ENCODE measurements at regions not wholly inside any gene's neighbourhood (a gene's known extent, or its start where the extent isn't known, plus 50 kb on each side); places are given as distances from the start of the nearest gene placed in this dataset.

DNA sequence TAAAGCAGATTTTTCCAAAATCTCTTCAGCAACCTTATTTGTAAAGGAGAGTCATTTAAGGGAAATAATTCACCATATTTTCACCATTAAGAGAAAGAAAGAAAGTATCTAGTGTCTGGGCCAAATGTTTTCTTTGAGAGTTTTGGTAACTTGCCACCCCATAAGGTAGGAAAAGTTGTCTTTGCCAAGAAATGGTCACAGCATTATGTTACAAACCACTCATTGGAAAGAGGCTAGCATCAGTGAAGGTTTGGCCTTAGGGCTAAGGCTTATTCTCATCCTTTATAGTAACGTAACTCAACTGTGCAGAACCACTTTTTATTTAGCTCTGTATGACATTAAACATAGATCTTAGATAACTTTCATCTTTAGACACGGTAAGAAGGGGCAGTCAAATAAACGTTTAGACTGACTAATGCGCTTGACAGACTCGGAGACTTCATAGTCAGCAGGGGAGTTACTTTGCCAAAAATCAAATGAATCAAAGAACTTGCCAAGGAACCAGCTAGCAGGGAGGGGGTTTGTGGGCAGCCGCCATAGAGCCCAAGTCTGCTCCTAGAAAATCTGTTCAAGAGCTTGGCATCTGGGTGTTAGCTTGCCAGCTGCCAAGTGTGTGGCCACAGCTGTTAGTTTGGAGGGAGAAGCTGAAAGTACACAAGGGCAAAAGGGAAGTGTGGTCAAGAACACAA, 182.8 kb upstream of the GRID2 start:
- no peaks in the 10 kb centered on the region for H3K79me2 ChIP-seq (ENCODE audit: control insufficient read depth, insufficient read depth, low read length)
- H3K36me3 ChIP-seq (ENCODE audit: control insufficient read depth in 2 of 2, extremely low read depth in 1 of 2, insufficient read depth in 2 of 2, low read length in 2 of 2): no peaks in the 10 kb centered on the region
- no peaks in the 10 kb centered on the region for H3K27me3 ChIP-seq (ENCODE audit: control insufficient read depth, extremely low read depth, insufficient read depth, low read length)
- no peak overlapping the region for H3K4me2 ChIP-seq (ENCODE audit: control insufficient read depth, extremely low read depth, insufficient read depth, low read depth, low read length)
- no peaks in the 10 kb centered on the region for H3K9me3 ChIP-seq (ENCODE audit: control insufficient read depth, low read depth, low read length)
- DNase-seq (ENCODE audit: low read depth, low spot score): no peak
- no peaks in the 10 kb centered on the region for H3K9me1 ChIP-seq (ENCODE audit: control insufficient read depth, extremely low read depth, insufficient read depth, low read length)
- H4K20me1 ChIP-seq (ENCODE audit: control insufficient read depth, extremely low read depth, insufficient read depth, low read length): no peaks in the 10 kb centered on the region
- FAIRE-seq: no peak
- no peak for TF ChIP-seq EZH2 (IDR thresholded peaks at IDR 0.05; ENCODE audit: low read length)
- TF ChIP-seq, protein P1, sequence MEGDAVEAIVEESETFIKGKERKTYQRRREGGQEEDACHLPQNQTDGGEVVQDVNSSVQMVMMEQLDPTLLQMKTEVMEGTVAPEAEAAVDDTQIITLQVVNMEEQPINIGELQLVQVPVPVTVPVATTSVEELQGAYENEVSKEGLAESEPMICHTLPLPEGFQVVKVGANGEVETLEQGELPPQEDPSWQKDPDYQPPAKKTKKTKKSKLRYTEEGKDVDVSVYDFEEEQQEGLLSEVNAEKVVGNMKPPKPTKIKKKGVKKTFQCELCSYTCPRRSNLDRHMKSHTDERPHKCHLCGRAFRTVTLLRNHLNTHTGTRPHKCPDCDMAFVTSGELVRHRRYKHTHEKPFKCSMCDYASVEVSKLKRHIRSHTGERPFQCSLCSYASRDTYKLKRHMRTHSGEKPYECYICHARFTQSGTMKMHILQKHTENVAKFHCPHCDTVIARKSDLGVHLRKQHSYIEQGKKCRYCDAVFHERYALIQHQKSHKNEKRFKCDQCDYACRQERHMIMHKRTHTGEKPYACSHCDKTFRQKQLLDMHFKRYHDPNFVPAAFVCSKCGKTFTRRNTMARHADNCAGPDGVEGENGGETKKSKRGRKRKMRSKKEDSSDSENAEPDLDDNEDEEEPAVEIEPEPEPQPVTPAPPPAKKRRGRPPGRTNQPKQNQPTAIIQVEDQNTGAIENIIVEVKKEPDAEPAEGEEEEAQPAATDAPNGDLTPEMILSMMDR (optimal IDR thresholded peaks at IDR 0.05 in 1 of 3, IDR thresholded peaks at IDR 0.05 in 1 of 3, conservative IDR thresholded peaks at IDR 0.05 in 1 of 3; ENCODE audit: extremely low read depth in 1 of 3, insufficient read depth in 2 of 3, low read length in 3 of 3): no peak
- no peak overlapping the region for H3K27ac ChIP-seq (ENCODE audit: control insufficient read depth, insufficient read depth, low read length)
- dilution Hi-C loops (cut with MboI; ENCODE audit: extremely low pct_ligation_motif_present, low sequenced_read_pairs): no loop called here
- no peaks in the 10 kb centered on the region for H3K4me1 ChIP-seq (ENCODE audit: control insufficient read depth, extremely low read depth, insufficient read depth, low read length)
- no peak overlapping the region for H3K4me3 ChIP-seq (ENCODE audit: control insufficient read depth in 2 of 3, extremely low read depth in 1 of 3, insufficient read depth in 2 of 3, low read depth in 1 of 3, low read length in 3 of 3)
- no peak overlapping the region for H3K9ac ChIP-seq (ENCODE audit: control insufficient read depth, extremely low read depth, insufficient read depth, low read length)
- H2AFZ ChIP-seq (ENCODE audit: control insufficient read depth, low read length): no peak overlapping the region

DNA sequence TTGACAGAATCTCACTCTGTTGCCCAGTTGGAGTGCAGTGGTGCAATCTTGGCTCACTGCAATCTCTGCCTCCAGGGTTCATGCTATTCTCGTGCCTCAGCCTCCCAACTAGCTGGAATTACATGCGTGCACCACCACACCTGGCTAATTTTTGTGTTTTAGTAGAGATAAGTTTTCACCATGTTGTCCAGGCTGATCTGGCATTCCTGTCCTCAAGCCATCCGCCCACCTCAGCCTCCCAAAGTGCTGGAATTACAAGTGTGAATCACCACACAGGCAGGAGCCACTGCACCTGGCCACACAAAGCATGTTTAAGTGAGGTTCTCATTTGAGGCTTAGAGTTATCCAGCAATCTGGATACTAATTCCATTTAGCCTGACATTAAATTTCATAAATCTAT, 180.9 kb upstream of the GRID2 start:
- Histone ChIP-seq H3K9me1 (ENCODE audit: control insufficient read depth, extremely low read depth, insufficient read depth, low read length) (no peaks in the 10 kb centered on the region), H3K79me2 (ENCODE audit: control insufficient read depth, insufficient read depth, low read length) (no peaks in the 10 kb centered on the region), H4K20me1 (ENCODE audit: control insufficient read depth, extremely low read depth, insufficient read depth, low read length) (no peaks in the 10 kb centered on the region), H3K4me3 (ENCODE audit: control insufficient read depth in 2 of 3, extremely low read depth in 1 of 3, insufficient read depth in 2 of 3, low read depth in 1 of 3, low read length in 3 of 3) (no peak overlapping the region), H2AFZ (ENCODE audit: control insufficient read depth, low read length) (no peak overlapping the region), H3K27me3 (ENCODE audit: control insufficient read depth, extremely low read depth, insufficient read depth, low read length) (no peaks in the 10 kb centered on the region), H3K27ac (ENCODE audit: control insufficient read depth, insufficient read depth, low read length) (no peak overlapping the region), H3K4me1 (ENCODE audit: control insufficient read depth, extremely low read depth, insufficient read depth, low read length) (no peaks in the 10 kb centered on the region), H3K9me3 (ENCODE audit: control insufficient read depth, low read depth, low read length) (no peaks in the 10 kb centered on the region), H3K36me3 (ENCODE audit: control insufficient read depth in 2 of 2, extremely low read depth in 1 of 2, insufficient read depth in 2 of 2, low read length in 2 of 2) (no peaks in the 10 kb centered on the region), H3K9ac (ENCODE audit: control insufficient read depth, extremely low read depth, insufficient read depth, low read length) (no peak overlapping the region), H3K4me2 (ENCODE audit: control insufficient read depth, extremely low read depth, insufficient read depth, low read depth, low read length) (no peak overlapping the region)
- FAIRE-seq: no peak
- dilution Hi-C loops (cut with MboI; ENCODE audit: extremely low pct_ligation_motif_present, low sequenced_read_pairs): no loop called here
- TF ChIP-seq, protein P1 (optimal IDR thresholded peaks at IDR 0.05 in 1 of 3, IDR thresholded peaks at IDR 0.05 in 1 of 3, conservative IDR thresholded peaks at IDR 0.05 in 1 of 3; ENCODE audit: extremely low read depth in 1 of 3, insufficient read depth in 2 of 3, low read length in 3 of 3): no peak
- TF ChIP-seq EZH2 (IDR thresholded peaks at IDR 0.05; ENCODE audit: low read length): no peak
- DNase-seq (ENCODE audit: low read depth, low spot score): no peak
